Activated CD4-positive, alpha-beta T cell treated with anti-CD3 and anti-CD28 coated beads, Interleukin-2, amount 10 ng/mL, durations not matched to agents 24 days and 14 days (primary cell): ENCODE measurements at regions not wholly inside any gene's neighbourhood (a gene's known extent, or its start where the extent isn't known, plus 50 kb on each side); places are given as distances from the start of the nearest gene placed in this dataset.

Experiments used
- DNase-seq: peaks from one replicate; pipeline ENCODE4 v3.0.0; 2022
- H3K27ac Mint-ChIP-seq: one replicate; pipeline ENCODE4 v1.8.0; 2022; ENCODE audit warnings: mild to moderate bottlenecking, mixed read lengths
- H3K27me3 Mint-ChIP-seq: one replicate; pipeline ENCODE4 v1.8.0; 2022; ENCODE audit warnings: mixed read lengths
- H3K36me3 Mint-ChIP-seq: one replicate; pipeline ENCODE4 v1.8.0; 2022; ENCODE audit warnings: low read depth, mild to moderate bottlenecking, mixed read lengths
- H3K4me1 Mint-ChIP-seq: one replicate; pipeline ENCODE4 v1.8.0; 2021; ENCODE audit warnings: mixed read lengths
- H3K4me3 Mint-ChIP-seq: one replicate; pipeline ENCODE4 v1.8.0; 2022; ENCODE audit warnings: mild to moderate bottlenecking, moderate library complexity, mixed read lengths
- H3K9me3 Mint-ChIP-seq: one replicate; pipeline ENCODE4 v1.8.0; 2021; ENCODE audit warnings: mixed read lengths
- intact Hi-C: fragments of 100-400 bp; cut with micrococcal nuclease; formaldehyde crosslinking; loops from one replicate; pipeline ENCODE4 v1.15.1; 2023

GRCh38 chr6:170182093-170182780 is 108.6 kb downstream of the DLL1 start:
- DNase-seq: no peak
- intact Hi-C loops: no loop called here
- Mint-ChIP-seq H3K36me3 (no peaks in the 10 kb centered on the region), H3K9me3 (peaks cover 17% of the 10 kb centered on the region), H3K27me3 (no peaks in the 10 kb centered on the region), H3K4me3 (no peak overlapping the region), H3K27ac (no peak overlapping the region), H3K4me1 (no peaks in the 10 kb centered on the region)

- H3K27ac Mint-ChIP-seq: no peak overlapping the region
- intact Hi-C loops: no loop called here
- H3K4me1 Mint-ChIP-seq: no peaks in the 10 kb centered on the region
- DNase-seq: no peak
- peaks cover 1% of the 10 kb centered on the region for H3K36me3 Mint-ChIP-seq
- H3K4me3 Mint-ChIP-seq: no peak overlapping the region
- H3K9me3 Mint-ChIP-seq: peaks cover 17% of the 10 kb centered on the region
- H3K27me3 Mint-ChIP-seq: peaks cover 1% of the 10 kb centered on the region
Measured at GRCh38 chr6:170181338-170181690, 109.6 kb downstream of the DLL1 start.

- Mint-ChIP-seq H3K36me3 (peaks cover 1% of the 10 kb centered on the region), H3K9me3 (peaks cover 17% of the 10 kb centered on the region), H3K27me3 (peaks cover 1% of the 10 kb centered on the region), H3K4me1 (no peaks in the 10 kb centered on the region), H3K27ac (no peak overlapping the region), H3K4me3 (no peak overlapping the region)
- no peak for DNase-seq
- intact Hi-C loops: no loop called here
Measured at GRCh38 chr6:170180671-170181337, 110.1 kb downstream of the DLL1 start.

GRCh38 chr6:170179616-170180324 is 111.1 kb downstream of the DLL1 start:
- peak; percentile 24 for DNase-seq
- H3K9me3 Mint-ChIP-seq: peaks cover 17% of the 10 kb centered on the region
- no peak overlapping the region for H3K4me3 Mint-ChIP-seq
- no peaks in the 10 kb centered on the region for H3K4me1 Mint-ChIP-seq
- peaks cover 1% of the 10 kb centered on the region for H3K27me3 Mint-ChIP-seq
- intact Hi-C loops: no loop called here
- H3K36me3 Mint-ChIP-seq: peaks cover 1% of the 10 kb centered on the region
- H3K27ac Mint-ChIP-seq: no peak overlapping the region

DNA sequence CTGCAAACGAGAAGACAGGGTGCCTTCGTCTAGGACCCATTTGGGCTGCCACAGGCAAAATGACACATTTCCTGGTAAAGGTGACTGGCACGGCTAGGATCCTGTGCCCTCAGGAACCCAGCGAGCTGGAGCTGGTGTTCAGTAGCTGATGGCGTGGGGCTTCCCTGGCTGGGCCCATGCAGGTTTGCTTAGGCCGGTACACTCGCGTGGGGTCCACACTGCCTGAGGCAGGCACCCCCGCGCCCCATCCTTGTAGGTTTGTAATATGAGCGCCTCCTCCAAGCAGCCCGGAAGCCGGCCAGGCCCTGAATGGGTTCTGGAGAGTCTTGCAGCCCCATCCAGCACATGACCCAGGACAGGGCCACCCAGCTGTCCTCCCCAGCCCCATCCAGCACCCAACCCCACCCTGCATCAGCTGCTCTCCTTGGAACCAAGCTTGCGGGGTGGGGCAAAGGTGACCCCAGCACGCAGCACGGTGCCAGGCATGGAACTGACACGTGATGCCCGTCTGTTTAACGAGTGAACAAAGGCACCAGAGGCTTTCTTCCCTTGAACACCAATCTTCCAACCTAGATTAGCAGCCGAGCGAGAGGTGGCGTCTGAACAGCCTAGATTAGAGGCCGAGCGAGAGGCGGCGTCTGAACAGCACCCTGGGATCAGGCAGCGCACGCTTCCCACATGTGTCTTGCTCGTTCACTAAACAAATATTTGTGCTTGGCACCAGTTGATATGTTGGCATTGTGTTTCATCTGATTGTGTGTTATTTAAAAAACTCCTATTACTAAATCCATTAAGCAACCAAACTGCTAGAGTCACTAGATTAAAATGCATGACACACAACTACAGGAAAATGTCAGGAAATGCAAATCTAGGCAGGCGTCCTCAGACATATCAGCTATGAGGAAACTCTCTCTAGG is 112.1 kb downstream of the DLL1 start:
- Mint-ChIP-seq H3K27ac (no peak overlapping the region), H3K4me1 (no peaks in the 10 kb centered on the region), H3K9me3 (peaks cover 17% of the 10 kb centered on the region), H3K36me3 (peaks cover 1% of the 10 kb centered on the region), H3K4me3 (no peak overlapping the region), H3K27me3 (peaks cover 1% of the 10 kb centered on the region)
- intact Hi-C loops: no loop called here
- peak; percentile 53 for DNase-seq

- peaks cover 1% of the 10 kb centered on the region for H3K27me3 Mint-ChIP-seq
- peaks cover 1% of the 10 kb centered on the region for H3K36me3 Mint-ChIP-seq
- no peak overlapping the region for H3K4me3 Mint-ChIP-seq
- DNase-seq: peak; percentile 52
- intact Hi-C loops: no loop called here
- no peak overlapping the region for H3K27ac Mint-ChIP-seq
- peaks cover 9% of the 10 kb centered on the region for H3K9me3 Mint-ChIP-seq
- H3K4me1 Mint-ChIP-seq: no peaks in the 10 kb centered on the region
Measured at GRCh38 chr6:170177772-170178560, 112.9 kb downstream of the DLL1 start.

DNA sequence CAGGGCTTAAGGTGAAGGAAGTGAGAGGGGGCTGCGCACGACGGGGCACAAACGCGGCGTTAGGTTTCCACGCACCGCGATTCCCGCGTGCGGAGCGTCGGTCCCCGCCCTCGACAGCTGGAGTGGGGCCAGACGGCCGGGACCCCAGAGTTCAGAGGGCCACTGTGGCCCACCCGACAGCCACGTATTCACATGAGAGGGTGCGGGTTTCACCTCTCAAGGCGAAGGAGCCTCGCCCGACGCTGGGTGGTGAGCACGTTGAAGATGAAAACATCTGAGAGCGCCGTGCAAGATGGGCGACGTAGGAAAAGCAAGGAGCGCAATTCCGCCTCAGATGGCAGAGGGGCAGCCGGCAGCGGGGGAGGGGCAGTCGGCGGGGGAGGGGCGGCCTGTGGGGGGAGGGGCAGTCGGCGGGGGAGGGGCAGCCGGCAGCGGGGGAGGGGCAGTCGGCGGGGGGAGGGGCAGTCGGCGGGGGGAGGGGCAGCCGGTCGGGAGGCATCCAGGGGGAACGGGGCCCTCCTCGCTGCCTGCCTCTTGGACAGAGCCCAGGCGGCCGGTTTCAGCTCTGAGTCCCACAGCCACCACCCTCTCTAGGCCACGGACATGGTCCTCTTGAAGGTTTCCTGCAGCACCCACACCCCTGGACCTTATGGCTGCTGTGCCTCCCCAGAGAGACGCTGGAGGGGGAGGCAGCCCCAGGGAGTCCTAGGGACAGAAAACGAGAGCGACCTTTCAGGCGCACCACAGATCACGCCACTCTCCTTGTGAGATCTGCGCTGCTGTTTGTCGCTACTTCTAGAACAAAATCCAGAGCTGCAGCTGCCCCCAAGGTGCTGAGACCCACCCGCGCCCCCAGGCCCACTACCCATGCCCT is 113.7 kb downstream of the DLL1 start:
- intact Hi-C loops: no loop called here
- DNase-seq: peak; percentile 61
- Mint-ChIP-seq H3K27ac (peak overlapping the region; percentile 84), H3K4me3 (peak overlapping the region; percentile 41), H3K4me1 (no peaks in the 10 kb centered on the region), H3K36me3 (peaks cover 1% of the 10 kb centered on the region), H3K9me3 (peaks cover 1% of the 10 kb centered on the region), H3K27me3 (peaks cover 3% of the 10 kb centered on the region)

GRCh38 chr6:170176136-170176897 is 114.6 kb downstream of the DLL1 start:
- peak; percentile 51 for DNase-seq
- peaks cover 3% of the 10 kb centered on the region for H3K36me3 Mint-ChIP-seq
- H3K4me1 Mint-ChIP-seq: no peaks in the 10 kb centered on the region
- peaks cover 3% of the 10 kb centered on the region for H3K27me3 Mint-ChIP-seq
- intact Hi-C loops: no loop called here
- no peaks in the 10 kb centered on the region for H3K9me3 Mint-ChIP-seq
- no peak overlapping the region for H3K4me3 Mint-ChIP-seq
- H3K27ac Mint-ChIP-seq: no peak overlapping the region

- intact Hi-C loops: no loop called here
- Mint-ChIP-seq H3K36me3 (peaks cover 5% of the 10 kb centered on the region), H3K27me3 (peaks cover 3% of the 10 kb centered on the region), H3K4me1 (no peaks in the 10 kb centered on the region), H3K27ac (no peak overlapping the region), H3K9me3 (no peaks in the 10 kb centered on the region), H3K4me3 (no peak overlapping the region)
- peak; percentile 47 for DNase-seq
Measured at GRCh38 chr6:170175644-170176135, 115.2 kb downstream of the DLL1 start.

DNA sequence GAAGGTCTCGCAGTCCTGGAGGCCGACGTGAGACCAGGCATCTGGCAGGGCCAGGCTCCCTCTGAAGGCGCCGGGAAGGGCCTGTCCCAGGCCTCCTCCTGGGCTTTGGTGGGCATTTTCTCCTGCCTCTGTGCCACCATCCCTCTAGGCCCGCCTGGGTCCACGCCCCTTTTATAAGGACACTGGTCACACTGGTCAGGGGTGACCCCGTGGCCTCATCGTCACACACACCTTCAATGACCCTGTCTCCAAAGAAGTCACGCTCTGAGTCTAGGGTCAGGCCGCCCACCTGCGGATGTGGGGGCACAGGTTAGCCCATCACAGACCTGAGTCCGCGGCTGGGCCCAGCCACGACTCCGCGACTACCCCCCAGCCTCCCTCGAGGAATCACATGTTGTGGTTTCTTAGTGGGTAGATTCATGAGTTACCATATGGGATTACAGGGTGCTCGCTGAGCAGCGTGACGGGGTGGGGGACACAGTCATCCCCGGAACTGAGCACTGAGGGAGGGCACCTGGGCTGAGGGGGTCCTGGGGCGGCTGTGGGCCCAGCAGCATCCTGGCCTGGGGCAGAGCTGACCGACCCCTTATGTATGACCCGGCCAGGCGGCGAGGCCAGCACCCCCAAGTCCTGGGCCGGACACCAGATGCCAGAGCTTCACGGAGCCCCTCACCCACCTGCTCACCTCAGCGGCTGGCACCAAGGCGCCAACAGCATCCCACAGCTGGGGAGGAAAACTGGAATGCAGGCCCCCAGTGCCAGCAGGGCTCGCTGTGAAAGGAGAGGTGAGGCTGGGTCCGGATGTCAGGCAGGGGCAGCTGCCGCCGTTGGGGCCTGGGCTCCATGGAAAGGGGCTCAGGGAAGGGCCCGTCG is 115.9 kb downstream of the DLL1 start:
- Mint-ChIP-seq H3K9me3 (no peaks in the 10 kb centered on the region), H3K27ac (no peak overlapping the region), H3K4me3 (no peak overlapping the region), H3K4me1 (no peaks in the 10 kb centered on the region), H3K36me3 (peaks cover 5% of the 10 kb centered on the region), H3K27me3 (peaks cover 3% of the 10 kb centered on the region)
- intact Hi-C loops: no loop called here
- peak; percentile 28 for DNase-seq

- Mint-ChIP-seq H3K27me3 (peaks cover 3% of the 10 kb centered on the region), H3K4me3 (no peak overlapping the region), H3K27ac (no peak overlapping the region), H3K4me1 (no peaks in the 10 kb centered on the region), H3K9me3 (no peaks in the 10 kb centered on the region), H3K36me3 (peaks cover 5% of the 10 kb centered on the region)
- intact Hi-C loops: no loop called here
- DNase-seq: peak; percentile 39
Measured at GRCh38 chr6:170174124-170174770, 116.6 kb downstream of the DLL1 start.
